ENCODE measurements at regions not wholly inside any gene's neighbourhood (a gene's known extent, or its start where the extent isn't known, plus 50 kb on each side); places are given as distances from the start of the nearest gene placed in this dataset.
"Not testable (repeated sequence)": the region's sequence is repeated elsewhere in the genome, so short reads cannot be mapped to it uniquely, and the experiment has no call there.

DNA sequence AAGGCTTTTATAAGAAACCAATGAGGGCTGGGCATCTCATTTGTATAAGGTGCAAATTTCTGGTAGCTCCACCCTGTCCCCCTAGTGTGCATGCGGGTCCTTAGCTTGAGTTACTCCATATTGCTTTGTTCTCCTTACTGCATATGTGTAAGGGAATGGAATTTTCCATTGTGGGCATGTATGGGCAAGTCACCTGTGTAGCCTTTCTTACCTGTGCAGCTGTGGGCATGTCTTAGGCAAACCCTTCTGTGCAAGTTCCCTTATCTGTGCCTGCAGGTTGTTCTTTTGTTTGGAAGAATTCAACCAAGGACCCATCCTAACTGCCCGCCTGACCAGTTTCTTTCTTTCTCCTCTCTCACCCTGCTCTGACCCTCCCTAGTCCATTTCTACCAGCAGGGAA lies 122.8 kb upstream of the HS3ST4 start:
- DNase-seq (ENCODE audit: low read depth, low spot score): no peak
- H3K27me3 Mint-ChIP-seq (ENCODE audit: low read depth): peaks cover 24% of the 10 kb centered on the region
- H3K9me3 Mint-ChIP-seq: no peaks in the 10 kb centered on the region
- TF ChIP-seq CTCF (conservative IDR thresholded peaks at IDR 0.05): no peak
- H3K4me1 Mint-ChIP-seq: no peaks in the 10 kb centered on the region
- H3K36me3 Mint-ChIP-seq (ENCODE audit: low read depth): no peaks in the 10 kb centered on the region
- no peak overlapping the region for H3K4me3 Mint-ChIP-seq
- H3K27ac Mint-ChIP-seq (ENCODE audit: unreplicated experiment): no peak overlapping the region

DNA sequence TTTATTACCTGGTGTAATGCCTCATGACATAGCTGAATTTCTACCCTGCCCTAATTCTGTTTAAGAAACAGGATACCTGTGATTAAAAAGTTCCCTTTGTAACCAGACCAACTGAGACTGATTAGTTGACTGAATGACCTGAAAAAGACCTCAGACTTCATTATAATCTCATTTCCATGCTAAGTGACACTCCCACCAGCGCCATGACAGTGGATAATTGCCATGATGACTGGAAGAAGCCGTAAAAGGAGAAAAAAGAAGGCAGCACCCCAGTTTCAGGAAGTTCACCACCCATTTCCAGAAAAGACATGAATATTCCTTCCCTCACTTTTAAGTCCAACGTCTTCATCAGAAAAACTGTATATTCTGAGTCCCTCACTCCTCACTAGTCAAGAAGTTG lies 125.6 kb upstream of the HS3ST4 start:
- H3K27me3 Mint-ChIP-seq (ENCODE audit: low read depth): peaks cover 13% of the 10 kb centered on the region
- no peaks in the 10 kb centered on the region for H3K4me1 Mint-ChIP-seq
- H3K9me3 Mint-ChIP-seq: no peaks in the 10 kb centered on the region
- no peak for TF ChIP-seq CTCF (conservative IDR thresholded peaks at IDR 0.05)
- no peak for DNase-seq (ENCODE audit: low read depth, low spot score)
- no peak overlapping the region for H3K27ac Mint-ChIP-seq (ENCODE audit: unreplicated experiment)
- no peak overlapping the region for H3K4me3 Mint-ChIP-seq
- no peaks in the 10 kb centered on the region for H3K36me3 Mint-ChIP-seq (ENCODE audit: low read depth)

DNA sequence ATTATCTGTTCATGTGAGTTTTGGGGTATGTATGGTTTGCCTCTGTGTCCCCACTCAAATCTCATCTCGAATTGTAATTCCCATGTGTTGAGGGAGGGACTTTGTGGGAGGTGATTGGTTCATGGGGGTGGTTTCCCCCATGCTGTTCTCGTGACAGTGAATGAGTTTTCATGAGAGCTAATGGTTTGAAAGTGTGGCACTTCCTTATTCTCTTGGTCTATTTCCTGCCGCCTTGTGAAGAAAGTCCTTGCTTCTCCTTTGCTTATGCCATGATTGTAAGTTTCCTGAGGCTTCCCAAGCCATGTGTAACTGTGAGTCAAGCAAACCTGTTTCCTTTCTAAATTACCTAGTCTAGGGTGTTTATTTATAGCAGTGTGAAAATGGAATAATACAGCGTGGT lies 128.1 kb upstream of the HS3ST4 start:
- H3K4me3 Mint-ChIP-seq: no peak overlapping the region
- H3K36me3 Mint-ChIP-seq (ENCODE audit: low read depth): peaks cover 2% of the 10 kb centered on the region
- H3K27me3 Mint-ChIP-seq (ENCODE audit: low read depth): peaks cover 6% of the 10 kb centered on the region
- H3K4me1 Mint-ChIP-seq: no peaks in the 10 kb centered on the region
- no peak overlapping the region for H3K27ac Mint-ChIP-seq (ENCODE audit: unreplicated experiment)
- H3K9me3 Mint-ChIP-seq: peaks cover 4% of the 10 kb centered on the region
- no peak for DNase-seq (ENCODE audit: low read depth, low spot score)
- TF ChIP-seq CTCF (conservative IDR thresholded peaks at IDR 0.05): no peak

- peaks cover 11% of the 10 kb centered on the region for H3K27me3 Mint-ChIP-seq (ENCODE audit: low read depth)
- H3K4me3 Mint-ChIP-seq; DNase-seq (ENCODE audit: low read depth, low spot score); H3K27ac Mint-ChIP-seq (ENCODE audit: unreplicated experiment); H3K4me1 Mint-ChIP-seq; H3K36me3 Mint-ChIP-seq (ENCODE audit: low read depth); H3K9me3 Mint-ChIP-seq: not testable (repeated sequence)
These were observed 130.0 kb upstream of the HS3ST4 start for GRCh38 chr16:25561723-25562122.

DNA sequence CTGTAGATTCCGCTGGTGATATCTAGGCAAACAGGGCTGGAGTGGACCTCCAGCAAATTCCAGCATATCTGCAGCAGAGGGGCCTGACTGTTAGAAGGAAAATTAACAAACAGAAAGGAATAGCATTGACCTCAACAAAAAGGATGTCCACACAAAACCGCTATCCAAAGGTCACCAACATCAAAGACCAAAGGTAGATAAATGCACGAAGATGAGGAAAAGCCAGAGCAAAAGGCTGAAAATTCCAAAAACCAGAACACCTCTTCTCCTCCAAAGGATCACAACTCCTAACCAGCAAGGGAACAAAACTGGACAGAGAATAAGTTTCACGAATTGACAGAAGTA lies 134.8 kb upstream of the HS3ST4 start:
- Mint-ChIP-seq H3K9me3 (peaks cover 11% of the 10 kb centered on the region), H3K27me3 (ENCODE audit: low read depth) (peaks cover 12% of the 10 kb centered on the region)
- H3K27ac Mint-ChIP-seq (ENCODE audit: unreplicated experiment); H3K4me3 Mint-ChIP-seq; H3K36me3 Mint-ChIP-seq (ENCODE audit: low read depth); H3K4me1 Mint-ChIP-seq; DNase-seq (ENCODE audit: low read depth, low spot score): not testable (repeated sequence)

DNA sequence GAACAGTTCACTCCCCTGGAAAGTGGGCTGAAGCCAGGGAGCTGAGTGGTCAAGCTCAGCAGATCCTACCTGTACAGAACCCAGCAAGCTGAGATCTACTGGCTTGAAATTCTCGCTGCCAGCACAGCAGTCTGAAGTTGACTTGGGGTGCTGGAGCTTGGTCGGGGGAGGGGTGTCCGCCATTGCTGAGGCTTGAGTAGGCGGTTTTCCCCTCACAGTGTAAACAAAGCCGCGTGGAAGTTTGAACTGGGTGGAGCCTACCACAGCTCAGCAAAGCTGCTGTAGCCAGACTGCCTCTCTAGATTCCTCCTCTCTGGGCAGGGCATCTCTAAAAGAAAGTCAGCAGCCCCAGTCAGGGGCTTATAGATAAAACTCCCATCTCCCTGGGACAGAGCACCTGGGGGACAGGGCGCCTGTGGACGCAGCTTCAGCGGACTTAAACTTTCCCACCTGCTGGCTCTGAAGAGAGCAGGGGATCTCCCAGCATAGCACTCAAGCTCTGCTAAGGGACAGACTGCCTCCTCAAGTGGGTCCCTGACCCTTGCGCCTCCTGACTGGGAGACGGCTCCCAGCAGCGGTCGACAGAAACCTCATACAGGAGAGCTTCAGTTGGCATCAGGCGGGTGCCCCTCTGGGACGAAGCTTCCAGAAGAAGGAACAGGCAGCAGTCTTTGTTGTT lies 135.3 kb upstream of the HS3ST4 start:
- H3K4me1 Mint-ChIP-seq; H3K36me3 Mint-ChIP-seq (ENCODE audit: low read depth); H3K27ac Mint-ChIP-seq (ENCODE audit: unreplicated experiment); DNase-seq (ENCODE audit: low read depth, low spot score); H3K4me3 Mint-ChIP-seq: not testable (repeated sequence)
- H3K27me3 Mint-ChIP-seq (ENCODE audit: low read depth): peaks cover 12% of the 10 kb centered on the region
- H3K9me3 Mint-ChIP-seq: peaks cover 11% of the 10 kb centered on the region

- Mint-ChIP-seq H3K27ac (ENCODE audit: unreplicated experiment) (no peak overlapping the region), H3K27me3 (ENCODE audit: low read depth) (peaks cover 9% of the 10 kb centered on the region), H3K4me1 (no peaks in the 10 kb centered on the region), H3K9me3 (peaks cover 7% of the 10 kb centered on the region), H3K4me3 (no peak overlapping the region), H3K36me3 (ENCODE audit: low read depth) (no peaks in the 10 kb centered on the region)
- no peak for DNase-seq (ENCODE audit: low read depth, low spot score)
- TF ChIP-seq CTCF (conservative IDR thresholded peaks at IDR 0.05): no peak
These were observed 137.9 kb upstream of the HS3ST4 start for GRCh38 chr16:25553711-25554436.
